Upper lobe of left lung (tissue), 4 donors: ENCODE measurements at regions not wholly inside any gene's neighbourhood (a gene's known extent, or its start where the extent isn't known, plus 50 kb on each side); places are given as distances from the start of the nearest gene placed in this dataset.
"Not testable (repeated sequence)": the region's sequence is repeated elsewhere in the genome, so short reads cannot be mapped to it uniquely, and the experiment has no call there.

Experiments used
- EP300 ChIP-seq, 4 donors: sonication (generic); formaldehyde crosslinking; IDR thresholded peaks; one replicate each; pipeline ENCODE4 v1.5.1; 2017; ENCODE audit warnings: antibody characterized with exemption in 4 of 4, control low read depth in 2 of 4
- POLR2A ChIP-seq, 4 donors: fragments of 450-650 bp; IDR thresholded peaks; one replicate each; pipeline ENCODE4 v1.5.1; 2016 to 2017; ENCODE audit warnings: antibody characterized with exemption in 4 of 4, mild to moderate bottlenecking in 2 of 4
- POLR2AphosphoS5 ChIP-seq, 2 donors: sonication (generic); formaldehyde crosslinking; IDR thresholded peaks; one replicate each; pipeline ENCODE4 v1.5.1; 2017; ENCODE audit warnings: antibody characterized with exemption in 2 of 2
- TF ChIP-seq, protein P1 (sequence below), 6 experiments: fragments of 450-650 bp in 4 of 6; fragments of 200-600 bp in 2 of 6; sonication (generic) in 2 of 6; IDR thresholded peaks; one replicate each; pipeline ENCODE4 v1.5.1; 2016 to 2019; ENCODE audit warnings: antibody characterized with exemption in 6 of 6

DNA sequence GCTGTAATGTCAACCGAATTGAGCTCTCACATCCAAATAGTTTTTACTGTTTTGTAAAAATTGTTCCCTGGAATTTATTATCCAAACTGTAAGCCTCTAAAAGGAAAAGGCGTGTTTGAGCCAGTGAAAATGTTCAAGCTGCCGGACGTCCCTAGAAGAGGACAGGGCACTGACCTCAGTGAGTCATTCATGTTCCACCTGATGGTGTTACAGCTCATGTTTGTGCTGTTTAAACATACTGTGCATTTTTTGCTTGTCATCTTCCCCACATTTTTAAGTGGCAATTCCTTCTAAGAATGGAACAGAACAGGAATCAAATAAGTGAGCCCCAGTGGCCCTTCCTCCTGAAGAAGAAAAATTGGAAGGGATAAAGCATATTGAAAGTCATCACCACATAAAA, 239.6 kb downstream of the ZNF37A start:
- TF ChIP-seq POLR2A, POLR2AphosphoS5, EP300 (IDR thresholded peaks at IDR 0.05): not testable (repeated sequence)
- TF ChIP-seq, protein P1, sequence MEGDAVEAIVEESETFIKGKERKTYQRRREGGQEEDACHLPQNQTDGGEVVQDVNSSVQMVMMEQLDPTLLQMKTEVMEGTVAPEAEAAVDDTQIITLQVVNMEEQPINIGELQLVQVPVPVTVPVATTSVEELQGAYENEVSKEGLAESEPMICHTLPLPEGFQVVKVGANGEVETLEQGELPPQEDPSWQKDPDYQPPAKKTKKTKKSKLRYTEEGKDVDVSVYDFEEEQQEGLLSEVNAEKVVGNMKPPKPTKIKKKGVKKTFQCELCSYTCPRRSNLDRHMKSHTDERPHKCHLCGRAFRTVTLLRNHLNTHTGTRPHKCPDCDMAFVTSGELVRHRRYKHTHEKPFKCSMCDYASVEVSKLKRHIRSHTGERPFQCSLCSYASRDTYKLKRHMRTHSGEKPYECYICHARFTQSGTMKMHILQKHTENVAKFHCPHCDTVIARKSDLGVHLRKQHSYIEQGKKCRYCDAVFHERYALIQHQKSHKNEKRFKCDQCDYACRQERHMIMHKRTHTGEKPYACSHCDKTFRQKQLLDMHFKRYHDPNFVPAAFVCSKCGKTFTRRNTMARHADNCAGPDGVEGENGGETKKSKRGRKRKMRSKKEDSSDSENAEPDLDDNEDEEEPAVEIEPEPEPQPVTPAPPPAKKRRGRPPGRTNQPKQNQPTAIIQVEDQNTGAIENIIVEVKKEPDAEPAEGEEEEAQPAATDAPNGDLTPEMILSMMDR (IDR thresholded peaks at IDR 0.05) = not testable (repeated sequence)
